ENCODE measurements at regions not wholly inside any gene's neighbourhood (a gene's known extent, or its start where the extent isn't known, plus 50 kb on each side); places are given as distances from the start of the nearest gene placed in this dataset.
"Not testable (repeated sequence)": the region's sequence is repeated elsewhere in the genome, so short reads cannot be mapped to it uniquely, and the experiment has no call there.

DNA sequence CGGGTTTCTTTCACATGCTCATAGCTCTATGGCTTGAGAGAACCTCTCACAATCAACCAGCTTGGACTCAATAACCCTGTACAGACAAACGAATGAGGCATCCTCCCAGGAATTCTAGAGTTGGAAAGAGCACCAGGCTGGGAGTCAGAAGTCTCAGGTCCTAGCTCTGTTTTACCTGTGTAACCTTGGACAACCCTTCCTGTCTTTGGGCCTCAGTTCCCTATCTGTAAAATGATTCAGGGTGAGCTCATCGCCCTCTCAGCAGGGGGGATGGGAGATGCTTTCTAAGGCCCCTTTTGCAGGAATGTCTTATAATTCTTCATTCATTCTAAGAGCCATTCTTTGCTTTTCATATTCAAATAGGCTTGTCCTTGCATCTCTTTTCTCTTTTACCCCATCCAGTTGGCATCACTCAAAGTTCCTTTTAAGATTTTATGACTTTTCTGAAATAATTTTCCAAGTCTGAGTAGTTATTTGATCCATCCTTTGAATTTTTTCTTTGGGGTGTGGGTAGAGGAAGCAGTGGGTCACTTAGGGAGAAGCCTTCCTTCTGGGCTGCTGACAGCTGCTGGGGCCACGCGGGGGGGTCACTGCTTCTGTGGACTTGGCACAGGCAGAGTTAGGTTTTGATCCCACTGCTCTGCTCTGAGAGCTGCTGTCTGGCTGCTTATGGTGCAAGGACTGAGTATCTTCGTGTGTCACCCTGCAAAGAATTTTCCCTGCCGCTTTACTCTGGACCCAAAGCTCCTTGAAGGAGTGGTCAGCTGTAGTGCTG is 102.7 kb downstream of the UTP18 start:
- Histone ChIP-seq H3K4me3 (no peak overlapping the region), H3K27me3 (replicated peaks; ENCODE audit: insufficient read depth) (peaks cover 5% of the 10 kb centered on the region; the same call in 1 of the 2 replicates), H3K4me1 (ENCODE audit: insufficient read depth) (no peaks in the 10 kb centered on the region), H3K27ac (no peak overlapping the region), H4K20me1 (ENCODE audit: insufficient read depth) (no peaks in the 10 kb centered on the region), H3F3A (ENCODE audit: insufficient read depth) (no peaks in the 10 kb centered on the region), H3K9me2 (ENCODE audit: insufficient read depth) (no peaks in the 10 kb centered on the region), H3K36me3 (ENCODE audit: low read depth) (no peaks in the 10 kb centered on the region), H2AFZ (no peak overlapping the region), H3K9me3 (ENCODE audit: low read depth) (no peaks in the 10 kb centered on the region), H3K79me2 (ENCODE audit: insufficient read depth) (no peaks in the 10 kb centered on the region), H3K4me2 (ENCODE audit: unreplicated experiment) (no peak overlapping the region), H3K9ac (no peak overlapping the region)
- in situ Hi-C loops (cut with MboI): no loop called here
- TF ChIP-seq EZH2phosphoT487 (IDR thresholded peaks at IDR 0.05; ENCODE audit: insufficient read depth, low read depth): no peak
- TF ChIP-seq EZH2 (IDR thresholded peaks at IDR 0.05; ENCODE audit: insufficient read depth, poor library complexity, severe bottlenecking): no peak
- DNase-seq: no peak
- WGBS, 2 experiments (ENCODE audit: low coverage in 1 of 2, low lambda C conversion rate in 2 of 2, missing lambda C conversion rate in 2 of 2): 4 to 8% methylated on average over 7 of the region's 7 CpGs

GRCh38 chr17:51365090-51365489 is 104.7 kb downstream of the UTP18 start:
- Histone ChIP-seq H2AFZ (no peak overlapping the region), H3F3A (ENCODE audit: insufficient read depth) (no peaks in the 10 kb centered on the region), H3K79me2 (ENCODE audit: insufficient read depth) (no peaks in the 10 kb centered on the region), H3K9ac (no peak overlapping the region), H3K27ac (no peak overlapping the region), H3K4me1 (ENCODE audit: insufficient read depth) (no peaks in the 10 kb centered on the region), H4K20me1 (ENCODE audit: insufficient read depth) (no peaks in the 10 kb centered on the region), H3K27me3 (replicated peaks; ENCODE audit: insufficient read depth) (peaks cover 5% of the 10 kb centered on the region; the same call in 1 of the 2 replicates), H3K4me2 (ENCODE audit: unreplicated experiment) (no peak overlapping the region), H3K9me3 (ENCODE audit: low read depth) (no peaks in the 10 kb centered on the region), H3K4me3 (no peak overlapping the region), H3K9me2 (ENCODE audit: insufficient read depth) (no peaks in the 10 kb centered on the region), H3K36me3 (ENCODE audit: low read depth) (no peaks in the 10 kb centered on the region)
- no peak for TF ChIP-seq EZH2phosphoT487 (IDR thresholded peaks at IDR 0.05; ENCODE audit: insufficient read depth, low read depth)
- TF ChIP-seq EZH2 (IDR thresholded peaks at IDR 0.05; ENCODE audit: insufficient read depth, poor library complexity, severe bottlenecking): no peak
- in situ Hi-C loops (cut with MboI): no loop called here
- WGBS, 2 experiments (ENCODE audit: low coverage in 1 of 2, low lambda C conversion rate in 2 of 2, missing lambda C conversion rate in 2 of 2): 68 to 71% methylated on average over 8 of the region's 8 CpGs
- no peak for DNase-seq

- H3K4me3 ChIP-seq: no peak overlapping the region
- no peaks in the 10 kb centered on the region for H3K9me2 ChIP-seq (ENCODE audit: insufficient read depth)
- no peak overlapping the region for H3K4me2 ChIP-seq (ENCODE audit: unreplicated experiment)
- H3K27me3 ChIP-seq (replicated peaks; ENCODE audit: insufficient read depth): peaks cover 5% of the 10 kb centered on the region; the same call in 1 of the 2 replicates
- H3F3A ChIP-seq (ENCODE audit: insufficient read depth): no peaks in the 10 kb centered on the region
- H3K4me1 ChIP-seq (ENCODE audit: insufficient read depth): no peaks in the 10 kb centered on the region
- no peak overlapping the region for H2AFZ ChIP-seq
- no peak for DNase-seq
- no peaks in the 10 kb centered on the region for H4K20me1 ChIP-seq (ENCODE audit: insufficient read depth)
- H3K9me3 ChIP-seq (ENCODE audit: low read depth): no peaks in the 10 kb centered on the region
- in situ Hi-C loops (cut with MboI): no loop called here
- H3K9ac ChIP-seq: no peak overlapping the region
- no peak for TF ChIP-seq EZH2 (IDR thresholded peaks at IDR 0.05; ENCODE audit: insufficient read depth, poor library complexity, severe bottlenecking)
- no peak for TF ChIP-seq EZH2phosphoT487 (IDR thresholded peaks at IDR 0.05; ENCODE audit: insufficient read depth, low read depth)
- H3K27ac ChIP-seq: no peak overlapping the region
- no peaks in the 10 kb centered on the region for H3K36me3 ChIP-seq (ENCODE audit: low read depth)
- 55 to 58% methylated on average over 3 of the region's 3 CpGs for WGBS, 2 experiments (ENCODE audit: low coverage in 1 of 2, low lambda C conversion rate in 2 of 2, missing lambda C conversion rate in 2 of 2)
- no peaks in the 10 kb centered on the region for H3K79me2 ChIP-seq (ENCODE audit: insufficient read depth)
These were observed 106.5 kb downstream of the UTP18 start for GRCh38 chr17:51366866-51367265.

DNA sequence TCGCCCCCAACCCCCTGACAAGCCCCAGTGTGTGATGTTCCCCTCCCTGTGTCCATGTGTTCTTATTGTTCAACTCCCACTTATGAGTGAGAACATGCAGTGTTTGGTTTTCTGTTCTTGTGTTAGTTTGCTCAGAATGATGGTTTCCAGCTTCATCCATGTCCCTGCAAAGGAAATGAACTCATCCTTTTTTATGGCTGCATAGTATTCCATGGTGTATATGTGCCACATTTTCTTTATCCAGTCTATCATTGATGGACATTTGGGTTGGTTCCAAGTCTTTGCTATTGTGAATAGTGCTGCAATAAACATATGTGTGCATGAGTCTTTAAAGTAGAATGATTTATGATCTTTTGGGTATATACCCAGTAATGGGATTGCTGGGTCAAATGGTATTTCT is 107.5 kb downstream of the UTP18 start:
- H4K20me1 ChIP-seq (ENCODE audit: insufficient read depth); H3K4me1 ChIP-seq (ENCODE audit: insufficient read depth); H3K4me3 ChIP-seq; H3K9me3 ChIP-seq (ENCODE audit: low read depth); H3K9me2 ChIP-seq (ENCODE audit: insufficient read depth); H3K9ac ChIP-seq; H3K27me3 ChIP-seq (replicated peaks; ENCODE audit: insufficient read depth); H3K36me3 ChIP-seq (ENCODE audit: low read depth); H3K4me2 ChIP-seq (ENCODE audit: unreplicated experiment); H2AFZ ChIP-seq; H3K27ac ChIP-seq; H3F3A ChIP-seq (ENCODE audit: insufficient read depth); DNase-seq; in situ Hi-C loops (cut with MboI); H3K79me2 ChIP-seq (ENCODE audit: insufficient read depth): not testable (repeated sequence)
- WGBS, 2 experiments (ENCODE audit: low coverage in 1 of 2, low lambda C conversion rate in 2 of 2, missing lambda C conversion rate in 2 of 2): 0% methylated on average over 1 of the region's 1 CpG
